ENCODE measurements at regions not wholly inside any gene's neighbourhood (a gene's known extent, or its start where the extent isn't known, plus 50 kb on each side); places are given as distances from the start of the nearest gene placed in this dataset.
A peak's percentile ranks its signal among the peaks of the same experiment; 100 is the strongest.

DNA sequence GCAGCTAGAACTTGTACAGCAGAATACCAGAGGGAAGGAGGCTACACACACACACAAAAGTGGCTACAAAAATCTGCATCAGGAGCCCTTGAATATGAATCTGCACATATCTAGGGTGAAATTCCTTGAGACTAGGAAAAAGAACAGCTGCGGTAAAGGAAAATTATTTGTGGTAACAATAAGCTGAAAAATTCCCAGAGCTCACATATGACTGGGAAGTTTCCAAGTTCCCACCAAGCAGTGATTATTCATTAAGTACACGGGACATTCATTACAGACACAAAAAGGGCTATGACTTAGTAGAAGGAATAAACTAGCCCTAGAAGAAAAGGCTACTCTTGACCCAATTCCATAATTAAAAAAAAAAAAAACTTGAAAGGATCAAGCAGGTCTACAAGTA lies 149.5 kb upstream of the BACE2 start:
- intact Hi-C loops (cut with DNase I), result no loop called here
- Histone ChIP-seq H3K9ac (ENCODE audit: low read length in 3 of 3) (no peak overlapping the region), H3K27me3 (ENCODE audit: control insufficient read depth, insufficient read depth, low read length) (no peaks in the 10 kb centered on the region), H3K27ac (ENCODE audit: low read depth in 2 of 2, low read length in 2 of 2) (no peak overlapping the region), H3K4me1 (ENCODE audit: control insufficient read depth in 2 of 3, insufficient read depth in 2 of 3, low read depth in 1 of 3, low read length in 3 of 3) (no peaks in the 10 kb centered on the region), H3K9me3 (ENCODE audit: control insufficient read depth in 2 of 3, insufficient read depth in 1 of 3, low read length in 3 of 3) (no peaks in the 10 kb centered on the region), H3K36me3 (ENCODE audit: control insufficient read depth in 2 of 3, insufficient read depth in 3 of 3, low read length in 3 of 3) (no peaks in the 10 kb centered on the region), H3K4me3 (ENCODE audit: low read length in 3 of 3) (no peak overlapping the region)
- TF ChIP-seq, protein P1, sequence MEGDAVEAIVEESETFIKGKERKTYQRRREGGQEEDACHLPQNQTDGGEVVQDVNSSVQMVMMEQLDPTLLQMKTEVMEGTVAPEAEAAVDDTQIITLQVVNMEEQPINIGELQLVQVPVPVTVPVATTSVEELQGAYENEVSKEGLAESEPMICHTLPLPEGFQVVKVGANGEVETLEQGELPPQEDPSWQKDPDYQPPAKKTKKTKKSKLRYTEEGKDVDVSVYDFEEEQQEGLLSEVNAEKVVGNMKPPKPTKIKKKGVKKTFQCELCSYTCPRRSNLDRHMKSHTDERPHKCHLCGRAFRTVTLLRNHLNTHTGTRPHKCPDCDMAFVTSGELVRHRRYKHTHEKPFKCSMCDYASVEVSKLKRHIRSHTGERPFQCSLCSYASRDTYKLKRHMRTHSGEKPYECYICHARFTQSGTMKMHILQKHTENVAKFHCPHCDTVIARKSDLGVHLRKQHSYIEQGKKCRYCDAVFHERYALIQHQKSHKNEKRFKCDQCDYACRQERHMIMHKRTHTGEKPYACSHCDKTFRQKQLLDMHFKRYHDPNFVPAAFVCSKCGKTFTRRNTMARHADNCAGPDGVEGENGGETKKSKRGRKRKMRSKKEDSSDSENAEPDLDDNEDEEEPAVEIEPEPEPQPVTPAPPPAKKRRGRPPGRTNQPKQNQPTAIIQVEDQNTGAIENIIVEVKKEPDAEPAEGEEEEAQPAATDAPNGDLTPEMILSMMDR (IDR thresholded peaks at IDR 0.05; ENCODE audit: borderline replicate concordance, extremely low read depth, insufficient read depth), result no peak
- FAIRE-seq, result no peak
- no peak for DNase-seq

DNA sequence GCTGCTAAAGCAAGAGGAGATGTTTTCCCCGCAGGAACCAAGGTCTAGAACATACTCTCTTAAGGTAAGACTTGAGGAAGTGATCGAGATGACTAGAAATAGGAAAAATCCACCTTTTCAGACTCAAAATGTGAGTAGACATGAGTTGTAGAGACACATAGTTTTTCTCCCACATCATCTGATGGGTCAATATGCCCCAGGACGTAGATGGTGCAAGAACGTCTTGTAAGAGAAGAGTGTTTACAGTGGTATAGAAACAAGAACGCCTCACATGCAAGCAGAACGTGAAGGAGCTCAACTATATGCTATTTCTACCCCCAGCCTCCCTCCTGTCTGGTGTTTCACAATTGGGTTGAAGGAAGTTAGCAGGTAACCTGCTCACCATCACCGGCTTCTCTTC lies 144.0 kb upstream of the BACE2 start:
- Histone ChIP-seq H3K9ac (ENCODE audit: low read length in 3 of 3) (no peak overlapping the region), H3K27ac (ENCODE audit: low read depth in 2 of 2, low read length in 2 of 2) (no peak overlapping the region), H3K9me3 (ENCODE audit: control insufficient read depth in 2 of 3, insufficient read depth in 1 of 3, low read length in 3 of 3) (no peaks in the 10 kb centered on the region), H3K36me3 (ENCODE audit: control insufficient read depth in 2 of 3, insufficient read depth in 3 of 3, low read length in 3 of 3) (no peaks in the 10 kb centered on the region), H3K4me3 (ENCODE audit: low read length in 3 of 3) (no peak overlapping the region), H3K4me1 (ENCODE audit: control insufficient read depth in 2 of 3, insufficient read depth in 2 of 3, low read depth in 1 of 3, low read length in 3 of 3) (no peaks in the 10 kb centered on the region), H3K27me3 (ENCODE audit: control insufficient read depth, insufficient read depth, low read length) (no peaks in the 10 kb centered on the region)
- intact Hi-C loops (cut with DNase I), result no loop called here
- no peak for DNase-seq
- no peak for FAIRE-seq
- TF ChIP-seq, protein P1 (IDR thresholded peaks at IDR 0.05; ENCODE audit: borderline replicate concordance, extremely low read depth, insufficient read depth), result no peak

DNA sequence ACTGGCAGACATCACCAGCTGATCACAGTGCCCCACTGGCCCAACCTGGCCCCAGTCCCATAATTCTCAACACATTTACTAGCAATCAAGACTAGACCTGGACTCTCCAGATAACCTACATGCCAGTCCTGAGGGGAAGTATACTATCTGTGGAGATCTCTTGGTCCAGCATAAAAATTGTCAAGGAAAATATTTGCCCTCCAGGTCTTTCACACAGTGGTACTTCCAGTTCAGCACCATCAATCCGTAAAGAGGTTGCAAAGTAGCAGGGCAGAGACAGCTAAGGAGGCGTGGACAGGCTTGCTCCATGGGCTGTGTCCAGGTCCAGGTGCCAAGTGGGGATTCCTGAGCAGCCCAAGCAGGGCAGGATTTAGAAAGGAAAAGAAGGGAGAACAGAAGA lies 143.6 kb upstream of the BACE2 start:
- FAIRE-seq (no peak), DNase-seq (no peak)
- TF ChIP-seq, protein P1 (IDR thresholded peaks at IDR 0.05; ENCODE audit: borderline replicate concordance, extremely low read depth, insufficient read depth), result no peak
- H3K27ac ChIP-seq (ENCODE audit: low read depth in 2 of 2, low read length in 2 of 2), result no peak overlapping the region
- no peaks in the 10 kb centered on the region for H3K36me3 ChIP-seq (ENCODE audit: control insufficient read depth in 2 of 3, insufficient read depth in 3 of 3, low read length in 3 of 3)
- no peaks in the 10 kb centered on the region for H3K9me3 ChIP-seq (ENCODE audit: control insufficient read depth in 2 of 3, insufficient read depth in 1 of 3, low read length in 3 of 3)
- intact Hi-C loops (cut with DNase I), result no loop called here
- H3K9ac ChIP-seq (ENCODE audit: low read length in 3 of 3), result no peak overlapping the region
- no peak overlapping the region for H3K4me3 ChIP-seq (ENCODE audit: low read length in 3 of 3)
- H3K4me1 ChIP-seq (ENCODE audit: control insufficient read depth in 2 of 3, insufficient read depth in 2 of 3, low read depth in 1 of 3, low read length in 3 of 3), result no peaks in the 10 kb centered on the region
- no peaks in the 10 kb centered on the region for H3K27me3 ChIP-seq (ENCODE audit: control insufficient read depth, insufficient read depth, low read length)

DNA sequence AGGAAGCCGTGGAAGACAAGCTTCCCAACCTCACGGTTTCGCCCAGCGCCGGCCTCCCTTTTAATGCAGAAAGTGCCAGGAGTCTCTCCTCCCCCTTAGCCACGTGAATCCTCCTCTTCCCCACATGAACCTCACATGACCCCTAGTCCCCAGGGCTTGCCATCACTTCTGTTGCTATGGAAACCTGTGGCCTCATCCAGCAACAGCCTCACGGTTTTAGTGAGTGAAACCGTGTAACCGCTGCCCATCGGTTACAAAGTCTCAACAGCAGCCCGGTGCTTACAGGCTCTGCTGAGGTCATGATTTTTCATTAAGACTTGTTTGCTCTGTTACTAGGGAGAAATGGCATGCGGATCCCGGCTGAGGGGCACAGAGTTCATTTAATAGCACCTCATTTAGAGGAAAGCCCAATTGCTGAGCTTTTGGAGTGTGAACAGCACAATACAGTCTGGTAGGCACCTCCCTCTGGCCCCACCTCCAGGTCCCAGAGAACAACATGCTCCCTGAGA lies 143.2 kb upstream of the BACE2 start:
- TF ChIP-seq, protein P1 (IDR thresholded peaks at IDR 0.05; ENCODE audit: borderline replicate concordance, extremely low read depth, insufficient read depth), result no peak
- H3K36me3 ChIP-seq (ENCODE audit: control insufficient read depth in 2 of 3, insufficient read depth in 3 of 3, low read length in 3 of 3), result no peaks in the 10 kb centered on the region
- DNase-seq (peak in 4 of 5 donors; percentile 40 to 65 (median 56)), FAIRE-seq (no peak)
- H3K4me1 ChIP-seq (ENCODE audit: control insufficient read depth in 2 of 3, insufficient read depth in 2 of 3, low read depth in 1 of 3, low read length in 3 of 3), result no peaks in the 10 kb centered on the region
- H3K27me3 ChIP-seq (ENCODE audit: control insufficient read depth, insufficient read depth, low read length), result no peaks in the 10 kb centered on the region
- H3K9me3 ChIP-seq (ENCODE audit: control insufficient read depth in 2 of 3, insufficient read depth in 1 of 3, low read length in 3 of 3), result no peaks in the 10 kb centered on the region
- no peak overlapping the region for H3K4me3 ChIP-seq (ENCODE audit: low read length in 3 of 3)
- H3K27ac ChIP-seq (ENCODE audit: low read depth in 2 of 2, low read length in 2 of 2), result no peak overlapping the region
- intact Hi-C loops (cut with DNase I), result no loop called here
- H3K9ac ChIP-seq (ENCODE audit: low read length in 3 of 3), result no peak overlapping the region
